ENCODE measurements at regions not wholly inside any gene's neighbourhood (a gene's known extent, or its start where the extent isn't known, plus 50 kb on each side); places are given as distances from the start of the nearest gene placed in this dataset.
"Not testable (repeated sequence)": the region's sequence is repeated elsewhere in the genome, so short reads cannot be mapped to it uniquely, and the experiment has no call there.

GRCh38 chr2:184413671-184414229 is 184.6 kb upstream of the ZNF804A start:
- TF ChIP-seq CTCF (IDR thresholded peaks at IDR 0.05), result no peak
- no peak overlapping the region for H3K4me3 ChIP-seq
- no peak overlapping the region for H3K27ac ChIP-seq
- intact Hi-C loops (cut with DNase I; ENCODE audit: low total_unique reads), result no loop called here
- H3K27me3 ChIP-seq, result no peaks in the 10 kb centered on the region
- no peaks in the 10 kb centered on the region for H3K4me1 ChIP-seq
- H3K9me3 ChIP-seq, result no peaks in the 10 kb centered on the region
- no peak for DNase-seq
- H3K36me3 ChIP-seq, result no peaks in the 10 kb centered on the region

DNA sequence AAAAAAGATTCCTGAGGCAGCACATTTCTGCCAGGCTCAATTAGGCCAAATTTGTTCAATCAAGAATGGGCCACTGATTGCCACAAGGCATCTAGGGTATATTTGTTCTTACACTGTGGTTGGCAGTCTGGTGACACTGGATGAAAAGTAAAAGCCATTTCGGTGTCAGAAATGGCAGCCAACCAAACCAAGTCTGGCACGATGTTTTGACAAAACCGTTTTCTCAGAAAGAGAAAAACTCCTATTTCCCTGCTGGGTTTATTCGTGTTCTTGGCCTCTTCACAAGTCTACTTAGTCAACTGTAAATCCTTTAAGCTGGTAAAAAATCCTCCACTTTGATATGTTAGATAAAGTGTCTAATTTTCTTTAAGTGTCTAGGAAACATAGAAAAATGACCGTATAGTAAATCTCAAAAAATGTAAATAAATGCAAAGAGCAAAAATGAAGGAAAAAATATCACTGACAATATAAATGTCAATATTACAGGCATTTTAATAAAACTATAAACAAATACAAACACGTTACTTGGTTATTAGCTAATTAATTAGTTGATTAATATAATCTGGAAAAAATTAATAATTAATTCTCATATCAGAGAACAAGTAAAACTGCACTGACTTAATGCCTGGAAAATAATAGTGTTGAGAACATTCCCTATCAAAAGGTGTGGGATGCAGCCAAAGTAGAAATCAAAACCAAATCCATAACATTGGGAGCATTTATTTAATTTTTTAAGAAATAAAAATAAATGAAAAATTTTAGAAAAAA is 182.0 kb upstream of the ZNF804A start:
- TF ChIP-seq CTCF (IDR thresholded peaks at IDR 0.05), result no peak
- Histone ChIP-seq H3K4me1 (no peaks in the 10 kb centered on the region), H3K36me3 (no peaks in the 10 kb centered on the region), H3K4me3 (no peak overlapping the region), H3K9me3 (no peaks in the 10 kb centered on the region), H3K27me3 (no peaks in the 10 kb centered on the region), H3K27ac (no peak overlapping the region)
- intact Hi-C loops (cut with DNase I; ENCODE audit: low total_unique reads), result no loop called here
- no peak for DNase-seq

DNA sequence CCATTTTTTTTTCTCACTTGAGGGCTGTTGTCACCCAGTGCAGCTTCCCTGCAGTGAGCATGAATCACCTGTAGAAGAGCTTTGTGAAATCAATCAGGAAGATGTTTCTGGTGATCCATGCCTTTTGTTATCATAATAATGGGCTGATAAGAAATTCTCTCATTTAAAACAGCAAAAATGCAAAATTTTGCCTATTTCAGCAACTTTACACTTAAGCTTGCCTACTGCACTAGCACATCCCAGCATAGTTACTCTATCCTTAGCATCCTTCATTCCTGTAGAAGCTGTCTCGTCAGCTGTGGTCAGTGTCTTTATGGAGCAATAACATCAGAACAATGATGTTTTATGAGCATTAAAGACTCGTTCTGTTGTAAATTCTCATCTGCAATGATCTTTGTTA is 178.6 kb upstream of the ZNF804A start:
- TF ChIP-seq CTCF (IDR thresholded peaks at IDR 0.05), result no peak

DNA sequence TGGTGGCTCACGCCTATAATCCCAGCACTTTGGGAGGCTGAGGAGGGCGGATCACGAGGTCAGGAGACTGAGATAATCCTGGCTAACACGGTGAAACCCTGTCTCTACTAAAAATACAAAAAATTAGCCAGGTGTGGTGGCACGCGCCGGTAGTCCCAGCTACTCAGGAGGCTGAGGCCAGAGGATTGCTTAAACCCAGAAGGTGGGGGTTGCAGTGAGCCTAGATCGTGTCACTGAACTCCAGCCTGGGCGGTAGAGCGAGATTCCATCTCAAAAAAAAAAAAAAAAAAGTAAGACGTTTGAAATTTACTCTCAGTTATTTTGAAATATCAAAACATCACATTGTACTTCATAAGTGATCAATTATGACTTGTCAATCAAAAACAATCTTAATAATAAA is 176.9 kb upstream of the ZNF804A start:
- H3K27ac ChIP-seq; H3K36me3 ChIP-seq; H3K4me1 ChIP-seq; intact Hi-C loops (cut with DNase I; ENCODE audit: low total_unique reads); DNase-seq; H3K4me3 ChIP-seq; H3K9me3 ChIP-seq; H3K27me3 ChIP-seq: not testable (repeated sequence)

More for the DNA sequence above, 178.6 kb upstream of the ZNF804A start:
- no peak overlapping the region for H3K27ac ChIP-seq
- no peaks in the 10 kb centered on the region for H3K4me1 ChIP-seq
- no peaks in the 10 kb centered on the region for H3K36me3 ChIP-seq
- intact Hi-C loops (cut with DNase I; ENCODE audit: low total_unique reads), result no loop called here
- H3K9me3 ChIP-seq, result no peaks in the 10 kb centered on the region
- no peak for DNase-seq
- H3K27me3 ChIP-seq, result no peaks in the 10 kb centered on the region
- H3K4me3 ChIP-seq, result no peak overlapping the region

GRCh38 chr2:184425083-184425482 is 173.2 kb upstream of the ZNF804A start:
- no peak for DNase-seq
- no peak for TF ChIP-seq CTCF (IDR thresholded peaks at IDR 0.05)
- H3K27ac ChIP-seq, result no peak overlapping the region
- H3K4me3 ChIP-seq, result no peak overlapping the region
- no peaks in the 10 kb centered on the region for H3K9me3 ChIP-seq
- intact Hi-C loops (cut with DNase I; ENCODE audit: low total_unique reads), result no loop called here
- H3K36me3 ChIP-seq, result no peaks in the 10 kb centered on the region
- no peaks in the 10 kb centered on the region for H3K27me3 ChIP-seq
- H3K4me1 ChIP-seq, result no peaks in the 10 kb centered on the region

DNA sequence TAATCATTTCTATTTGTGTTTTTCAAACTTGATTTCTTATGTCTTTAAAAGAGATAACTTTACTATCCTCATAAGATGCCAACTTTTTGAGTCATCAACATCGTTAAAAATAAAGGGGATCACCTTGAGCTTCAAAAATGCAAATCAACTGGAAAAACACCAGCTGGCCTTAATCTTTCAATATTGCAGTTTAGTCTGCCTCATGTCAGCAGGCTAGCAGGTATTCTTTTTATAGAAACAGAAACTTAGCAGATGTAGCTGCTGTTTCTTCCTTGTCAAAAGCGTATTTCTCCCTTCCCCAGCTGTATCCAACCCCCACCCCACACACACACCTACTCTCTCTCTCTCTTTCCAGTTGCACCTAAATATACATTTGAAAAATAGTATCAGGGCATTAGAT is 154.1 kb upstream of the ZNF804A start:
- Histone ChIP-seq H3K27me3 (no peaks in the 10 kb centered on the region), H3K4me3 (no peak overlapping the region), H3K9me3 (no peaks in the 10 kb centered on the region), H3K4me1 (no peaks in the 10 kb centered on the region), H3K27ac (no peak overlapping the region), H3K36me3 (no peaks in the 10 kb centered on the region)
- intact Hi-C loops (cut with DNase I; ENCODE audit: low total_unique reads), result no loop called here
- no peak for DNase-seq
- TF ChIP-seq CTCF (IDR thresholded peaks at IDR 0.05), result no peak

Data from tibial artery (tissue), 4 donors.